ENCODE measurements at regions not wholly inside any gene's neighbourhood (a gene's known extent, or its start where the extent isn't known, plus 50 kb on each side); places are given as distances from the start of the nearest gene placed in this dataset.
"Not testable (repeated sequence)": the region's sequence is repeated elsewhere in the genome, so short reads cannot be mapped to it uniquely, and the experiment has no call there.

- intact Hi-C loops (cut with micrococcal nuclease): no loop called here
These were observed 298.9 kb upstream of the NCKAP5 start for GRCh38 chr2:133867166-133867565.

- intact Hi-C loops (cut with micrococcal nuclease): no loop called here
These were observed 303.4 kb upstream of the NCKAP5 start for GRCh38 chr2:133871545-133872209.

- intact Hi-C loops (cut with micrococcal nuclease): no loop called here
These were observed 310.1 kb upstream of the NCKAP5 start for GRCh38 chr2:133878326-133878725.

- intact Hi-C loops (cut with micrococcal nuclease): loop anchor here (10.0 kb wide), 2 partner anchors 365 to 1015 kb away; no protein-coding TSS in a partner anchor
These were observed 311.4 kb upstream of the NCKAP5 start for GRCh38 chr2:133879703-133880102.

GRCh38 chr2:133882159-133882558 is 313.9 kb upstream of the NCKAP5 start:
- intact Hi-C loops (cut with micrococcal nuclease): loop anchor here (10.0 kb wide), 2 partner anchors 363 to 1013 kb away; no protein-coding TSS in a partner anchor

GRCh38 chr2:133884739-133885381 is 316.6 kb upstream of the NCKAP5 start:
- intact Hi-C loops (cut with micrococcal nuclease): loop anchor here (5.0 to 10.0 kb wide), 3 partner anchors 322 to 1010 kb away; no protein-coding TSS in a partner anchor

- intact Hi-C loops (cut with micrococcal nuclease): loop anchor here (5.0 to 10.0 kb wide), 3 partner anchors 321 to 1009 kb away; no protein-coding TSS in a partner anchor
These were observed 317.6 kb upstream of the NCKAP5 start for GRCh38 chr2:133885847-133886246.

GRCh38 chr2:133886735-133887675 is 318.7 kb upstream of the NCKAP5 start:
- intact Hi-C loops (cut with micrococcal nuclease): loop anchor here (1.0 to 10.0 kb wide), 4 partner anchors 320 to 1008 kb away; no protein-coding TSS in a partner anchor

GRCh38 chr2:133887676-133888040 is 319.4 kb upstream of the NCKAP5 start:
- intact Hi-C loops (cut with micrococcal nuclease): loop anchor here (1.0 to 10.0 kb wide), 4 partner anchors 320 to 1007 kb away; no protein-coding TSS in a partner anchor

GRCh38 chr2:133888107-133888506 is 319.8 kb upstream of the NCKAP5 start:
- intact Hi-C loops (cut with micrococcal nuclease): loop anchor here (5.0 to 10.0 kb wide), 3 partner anchors 319 to 1007 kb away; no protein-coding TSS in a partner anchor

- intact Hi-C loops (cut with micrococcal nuclease): loop anchor here (5.0 to 10.0 kb wide), 3 partner anchors 319 to 1006 kb away; no protein-coding TSS in a partner anchor
These were observed 320.5 kb upstream of the NCKAP5 start for GRCh38 chr2:133888621-133889219.

- intact Hi-C loops (cut with micrococcal nuclease): no loop called here
These were observed 324.2 kb upstream of the NCKAP5 start for GRCh38 chr2:133892352-133892913.

GRCh38 chr2:133894429-133894828 is 326.2 kb upstream of the NCKAP5 start:
- intact Hi-C loops (cut with micrococcal nuclease): no loop called here

GRCh38 chr2:133897838-133898237 is 329.6 kb upstream of the NCKAP5 start:
- intact Hi-C loops (cut with micrococcal nuclease): not testable (repeated sequence)

GRCh38 chr2:133900909-133901308 is 332.6 kb upstream of the NCKAP5 start:
- intact Hi-C loops (cut with micrococcal nuclease): no loop called here

GRCh38 chr2:133906396-133906795 is 338.1 kb upstream of the NCKAP5 start:
- intact Hi-C loops (cut with micrococcal nuclease): no loop called here

GRCh38 chr2:133906926-133907325 is 338.7 kb upstream of the NCKAP5 start:
- intact Hi-C loops (cut with micrococcal nuclease): no loop called here

- intact Hi-C loops (cut with micrococcal nuclease): no loop called here
These were observed 339.9 kb upstream of the NCKAP5 start for GRCh38 chr2:133908171-133908570.

- intact Hi-C loops (cut with micrococcal nuclease): no loop called here
These were observed 335.7 kb upstream of the MGAT5 start for GRCh38 chr2:133918141-133918540.

GRCh38 chr2:133919285-133919684 is 334.6 kb upstream of the MGAT5 start:
- intact Hi-C loops (cut with micrococcal nuclease): no loop called here

- intact Hi-C loops (cut with micrococcal nuclease): no loop called here
These were observed 326.0 kb upstream of the MGAT5 start for GRCh38 chr2:133927894-133928293.
